Loucy (cell line): ENCODE measurements at regions not wholly inside any gene's neighbourhood (a gene's known extent, or its start where the extent isn't known, plus 50 kb on each side); places are given as distances from the start of the nearest gene placed in this dataset.

Source experiments
- H2AFZ ChIP-seq: fragments of 200-600 bp; sonication (generic); 2 replicates; pipeline ENCODE4 v1.6.0; 2016; ENCODE audit warnings: antibody characterized with exemption, mild to moderate bottlenecking, low read length, moderate library complexity
- H3F3A ChIP-seq: fragments of 200-600 bp; 2 replicates; pipeline ENCODE4 v1.6.0; 2016; ENCODE audit warnings: antibody characterized with exemption, low read depth, mild to moderate bottlenecking
- H3K27me3 ChIP-seq: fragments of 200-600 bp; sonication (generic); 2 replicates; pipeline ENCODE4 v1.6.1; 2014; ENCODE audit warnings: low read length, mild to moderate bottlenecking; ENCODE audit not compliant: insufficient read depth, poor library complexity, severe bottlenecking
- H3K36me3 ChIP-seq: fragments of 200-600 bp; sonication (generic); 2 replicates; pipeline ENCODE4 v1.6.1; 2016; ENCODE audit warnings: low read length; ENCODE audit not compliant: insufficient read depth
- H3K4me1 ChIP-seq: fragments of 200-600 bp; sonication (generic); 2 replicates; pipeline ENCODE4 v1.5.1; 2014; ENCODE audit warnings: low read length, mild to moderate bottlenecking; ENCODE audit not compliant: insufficient read depth, poor library complexity, severe bottlenecking
- H3K4me2 ChIP-seq: fragments of 200-600 bp; sonication (generic); 2 replicates; pipeline ENCODE4 v1.6.0; 2014; ENCODE audit warnings: antibody characterized with exemption, low read length, low read depth, mild to moderate bottlenecking; ENCODE audit not compliant: poor library complexity, severe bottlenecking
- H3K4me3 ChIP-seq: fragments of 200-600 bp; sonication (generic); 2 replicates; pipeline ENCODE4 v1.5.1; 2014; ENCODE audit warnings: low read length, mild to moderate bottlenecking, mixed read lengths; ENCODE audit not compliant: poor library complexity, severe bottlenecking
- H3K79me2 ChIP-seq: fragments of 200-600 bp; sonication (generic); 2 replicates; pipeline ENCODE4 v1.6.1; 2014; ENCODE audit warnings: low read length; ENCODE audit not compliant: insufficient read depth
- H3K9ac ChIP-seq: fragments of 200-600 bp; sonication (generic); 2 replicates; pipeline ENCODE4 v1.6.0; 2014; ENCODE audit warnings: mild to moderate bottlenecking, low read depth, low read length, moderate library complexity; ENCODE audit not compliant: poor library complexity, severe bottlenecking
- H3K9me2 ChIP-seq: fragments of 200-600 bp; sonication (generic); replicated peaks from 2 replicates; pipeline ENCODE4 v1.6.1; 2016; ENCODE audit warnings: low read depth, low read length, mixed read lengths
- H3K9me3 ChIP-seq: fragments of 200-600 bp; sonication (generic); 2 replicates; pipeline ENCODE4 v1.6.1; 2014; ENCODE audit warnings: mild to moderate bottlenecking, antibody characterized with exemption, low read length, low read depth; ENCODE audit not compliant: insufficient read depth
- H4K20me1 ChIP-seq: fragments of 200-600 bp; sonication (generic); 2 replicates; pipeline ENCODE4 v1.6.0; 2014; ENCODE audit warnings: antibody characterized with exemption, low read length, mild to moderate bottlenecking; ENCODE audit not compliant: insufficient read depth, poor library complexity, severe bottlenecking
- CTCF ChIP-seq: fragments of 200-600 bp; sonication (generic); conservative IDR thresholded peaks from 2 replicates; pipeline ENCODE4 v1.5.1; 2014; ENCODE audit warnings: mild to moderate bottlenecking, antibody characterized with exemption, low read length
- EZH2phosphoT487 ChIP-seq: fragments of 200-600 bp; IDR thresholded peaks from 2 replicates; pipeline ENCODE4 v1.6.1; 2018; ENCODE audit warnings: antibody characterized with exemption, mild to moderate bottlenecking, moderate library complexity, borderline replicate concordance

- TF ChIP-seq CTCF (no peak), EZH2phosphoT487 (no peak)
- H3K4me2 ChIP-seq, result no peak overlapping the region
- no peaks in the 10 kb centered on the region for H3K27me3 ChIP-seq
- H3F3A ChIP-seq, result no peaks in the 10 kb centered on the region
- no peak overlapping the region for H3K9ac ChIP-seq
- no peaks in the 10 kb centered on the region for H3K4me1 ChIP-seq
- H3K9me3 ChIP-seq, result no peaks in the 10 kb centered on the region
- no peaks in the 10 kb centered on the region for H3K9me2 ChIP-seq
- H3K79me2 ChIP-seq, result no peaks in the 10 kb centered on the region
- H3K36me3 ChIP-seq, result no peaks in the 10 kb centered on the region
- no peak overlapping the region for H3K4me3 ChIP-seq
- H4K20me1 ChIP-seq, result no peaks in the 10 kb centered on the region
- no peak overlapping the region for H2AFZ ChIP-seq
Observed at GRCh38 chr13:55727683-55728082, 1413.0 kb upstream of the PRR20A start.

DNA sequence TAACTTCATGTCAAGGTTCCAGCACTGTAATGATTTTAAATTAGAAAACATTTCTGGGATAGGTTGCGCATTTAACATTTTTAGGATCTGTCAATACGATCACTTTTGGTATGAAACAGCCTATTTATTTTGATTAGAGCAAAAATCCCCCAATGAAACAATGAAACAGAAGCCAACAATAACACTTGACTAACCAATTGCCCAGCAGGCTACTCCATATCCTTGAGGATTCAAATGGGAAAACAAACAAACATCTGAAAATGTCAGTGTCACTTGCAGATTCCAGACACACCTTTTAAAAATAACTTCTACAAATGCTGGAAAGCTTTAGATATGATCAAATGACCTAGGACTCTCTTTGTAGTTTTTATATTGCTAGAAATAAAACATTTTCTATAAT, 1412.5 kb upstream of the PRR20A start:
- no peaks in the 10 kb centered on the region for H3K9me2 ChIP-seq
- H3K79me2 ChIP-seq, result no peaks in the 10 kb centered on the region
- no peak overlapping the region for H2AFZ ChIP-seq
- no peaks in the 10 kb centered on the region for H3K4me1 ChIP-seq
- no peak overlapping the region for H3K4me3 ChIP-seq
- no peaks in the 10 kb centered on the region for H3K9me3 ChIP-seq
- no peaks in the 10 kb centered on the region for H3K36me3 ChIP-seq
- H4K20me1 ChIP-seq, result no peaks in the 10 kb centered on the region
- no peak overlapping the region for H3K4me2 ChIP-seq
- TF ChIP-seq EZH2phosphoT487, result no peak
- no peak for TF ChIP-seq CTCF
- no peaks in the 10 kb centered on the region for H3F3A ChIP-seq
- no peak overlapping the region for H3K9ac ChIP-seq
- no peaks in the 10 kb centered on the region for H3K27me3 ChIP-seq

DNA sequence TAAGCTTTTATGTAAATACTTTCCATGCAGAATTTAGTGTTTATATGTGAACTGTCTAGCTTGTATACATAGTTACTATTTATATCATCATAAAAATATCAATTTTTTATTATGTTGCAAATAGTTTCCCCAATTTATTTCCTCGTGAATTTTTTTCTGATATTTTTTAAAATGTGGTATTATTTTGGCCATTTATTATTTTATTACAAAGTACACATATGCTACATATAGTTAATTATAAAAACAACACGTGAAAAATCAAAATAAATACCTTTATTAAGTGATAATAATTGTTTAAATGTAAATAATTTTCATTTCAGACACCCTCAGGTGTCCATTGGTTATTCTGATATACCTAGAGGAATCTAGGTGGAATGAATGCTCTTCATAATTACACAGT, 1394.9 kb upstream of the PRR20A start:
- no peaks in the 10 kb centered on the region for H3K9me3 ChIP-seq
- no peaks in the 10 kb centered on the region for H3K27me3 ChIP-seq
- TF ChIP-seq CTCF (no peak), EZH2phosphoT487 (no peak)
- H3K9me2 ChIP-seq, result no peaks in the 10 kb centered on the region
- no peak overlapping the region for H2AFZ ChIP-seq
- H3K79me2 ChIP-seq, result no peaks in the 10 kb centered on the region
- H4K20me1 ChIP-seq, result no peaks in the 10 kb centered on the region
- H3K4me3 ChIP-seq, result no peak overlapping the region
- H3F3A ChIP-seq, result no peaks in the 10 kb centered on the region
- no peaks in the 10 kb centered on the region for H3K36me3 ChIP-seq
- no peak overlapping the region for H3K9ac ChIP-seq
- no peaks in the 10 kb centered on the region for H3K4me1 ChIP-seq
- no peak overlapping the region for H3K4me2 ChIP-seq
